Choroid plexus epithelial cell (primary cell): ENCODE measurements at regions not wholly inside any gene's neighbourhood (a gene's known extent, or its start where the extent isn't known, plus 50 kb on each side); places are given as distances from the start of the nearest gene placed in this dataset.

Experiments used
- DNase-seq: peaks from one replicate; pipeline ENCODE4 v3.0.0-alpha.2; 2010; ENCODE audit warnings: low read depth
- H3K4me3 ChIP-seq: 2 replicates; pipeline ENCODE4 v1.5.1; 2011; ENCODE audit warnings: low read depth, mild to moderate bottlenecking, control low read depth, low read length, moderate library complexity
- CTCF ChIP-seq: conservative IDR thresholded peaks from 2 replicates; pipeline ENCODE4 v1.5.1; 2011; ENCODE audit warnings: low read depth, mild to moderate bottlenecking, control low read depth, inconsistent platforms, low read length, moderate library complexity

GRCh38 chr5:92594031-92594430 is 987.0 kb downstream of the NR2F1-AS1 start:
- no peak for TF ChIP-seq CTCF
- no peak for DNase-seq
- H3K4me3 ChIP-seq, result no peak overlapping the region

GRCh38 chr5:92588876-92589275 is 992.1 kb downstream of the NR2F1-AS1 start:
- TF ChIP-seq CTCF, result no peak
- H3K4me3 ChIP-seq, result no peak overlapping the region
- DNase-seq, result no peak

DNA sequence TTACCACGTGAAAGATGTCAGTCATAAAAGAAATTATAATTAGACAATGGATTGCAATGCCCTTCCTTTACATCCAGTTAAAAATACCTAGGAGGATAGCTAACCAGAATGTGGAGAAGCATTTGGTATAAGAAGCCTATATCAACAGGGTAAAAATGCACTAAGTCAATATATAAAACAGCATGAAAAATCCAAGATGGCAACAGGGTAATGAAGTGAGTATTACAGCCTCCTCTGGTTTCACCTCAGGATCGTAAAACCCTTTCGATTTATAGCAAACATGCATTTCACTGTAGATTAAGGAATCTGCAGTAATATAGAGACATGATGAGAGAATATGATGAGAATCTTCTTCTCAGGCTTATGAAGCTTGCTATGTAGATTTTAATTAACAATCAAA is 999.3 kb downstream of the NR2F1-AS1 start:
- H3K4me3 ChIP-seq, result no peak overlapping the region
- DNase-seq, result no peak
- no peak for TF ChIP-seq CTCF

GRCh38 chr5:92581249-92581648 is 999.8 kb downstream of the NR2F1-AS1 start:
- TF ChIP-seq CTCF, result no peak
- H3K4me3 ChIP-seq, result no peak overlapping the region
- DNase-seq, result no peak

GRCh38 chr5:92580814-92581213 is 1000.2 kb downstream of the NR2F1-AS1 start:
- H3K4me3 ChIP-seq, result no peak overlapping the region
- TF ChIP-seq CTCF, result no peak
- DNase-seq, result no peak

- TF ChIP-seq CTCF, result no peak
- no peak for DNase-seq
- no peak overlapping the region for H3K4me3 ChIP-seq
These were observed 1007.0 kb downstream of the NR2F1-AS1 start for GRCh38 chr5:92574023-92574422.

GRCh38 chr5:92568522-92568921 is 1012.5 kb downstream of the NR2F1-AS1 start:
- TF ChIP-seq CTCF, result no peak
- DNase-seq, result no peak
- no peak overlapping the region for H3K4me3 ChIP-seq
